ENCODE measurements at regions not wholly inside any gene's neighbourhood (a gene's known extent, or its start where the extent isn't known, plus 50 kb on each side); places are given as distances from the start of the nearest gene placed in this dataset.

- TF ChIP-seq ZNF8 (CRISPR knock-in tag; IDR thresholded peaks at IDR 0.05) (no peak), OSR1 (CRISPR knock-in tag; IDR thresholded peaks at IDR 0.05) (no peak), CREB5 (CRISPR knock-in tag; IDR thresholded peaks at IDR 0.05; ENCODE audit: low read depth) (no peak), TSHZ2 (CRISPR knock-in tag; IDR thresholded peaks at IDR 0.05) (no peak), TCF4 (CRISPR knock-in tag; IDR thresholded peaks at IDR 0.05; ENCODE audit: borderline replicate concordance) (no peak), PPARA (CRISPR knock-in tag; IDR thresholded peaks at IDR 0.05; ENCODE audit: borderline replicate concordance) (no peak), ESRRG (CRISPR knock-in tag; IDR thresholded peaks at IDR 0.05) (no peak), CSDC2 (CRISPR knock-in tag; IDR thresholded peaks at IDR 0.05) (no peak), CSRNP3 (CRISPR knock-in tag; IDR thresholded peaks at IDR 0.05) (no peak), PATZ1 (CRISPR knock-in tag; IDR thresholded peaks at IDR 0.05; ENCODE audit: borderline replicate concordance) (no peak), RARB (CRISPR knock-in tag; IDR thresholded peaks at IDR 0.05) (no peak), ZC3H10 (CRISPR knock-in tag; IDR thresholded peaks at IDR 0.05) (no peak), SNAI2 (CRISPR knock-in tag; IDR thresholded peaks at IDR 0.05) (no peak), ZNF70 (CRISPR knock-in tag; IDR thresholded peaks at IDR 0.05) (no peak), ZNF565 (CRISPR knock-in tag; conservative IDR thresholded peaks at IDR 0.05; ENCODE audit: low read depth) (no peak), POU6F1 (CRISPR knock-in tag; IDR thresholded peaks at IDR 0.05; ENCODE audit: borderline replicate concordance, low read depth) (no peak), GLIS3 (CRISPR knock-in tag; IDR thresholded peaks at IDR 0.05) (no peak)
- ATAC-seq: no peak
Measured at GRCh38 chr4:136831553-136831952, 700.7 kb downstream of the PCDH18 start.

- TF ChIP-seq CSDC2 (CRISPR knock-in tag; IDR thresholded peaks at IDR 0.05) (no peak), ZNF8 (CRISPR knock-in tag; IDR thresholded peaks at IDR 0.05) (no peak), TCF4 (CRISPR knock-in tag; IDR thresholded peaks at IDR 0.05; ENCODE audit: borderline replicate concordance) (no peak), CSRNP3 (CRISPR knock-in tag; IDR thresholded peaks at IDR 0.05) (no peak), GLIS3 (CRISPR knock-in tag; IDR thresholded peaks at IDR 0.05) (no peak), ZNF565 (CRISPR knock-in tag; conservative IDR thresholded peaks at IDR 0.05; ENCODE audit: low read depth) (no peak), BACH2 (CRISPR knock-in tag; IDR thresholded peaks at IDR 0.05; ENCODE audit: borderline replicate concordance) (no peak), ESRRG (CRISPR knock-in tag; IDR thresholded peaks at IDR 0.05) (no peak), TOX (CRISPR knock-in tag; IDR thresholded peaks at IDR 0.05; ENCODE audit: borderline replicate concordance) (no peak), CREB5 (CRISPR knock-in tag; IDR thresholded peaks at IDR 0.05; ENCODE audit: low read depth) (no peak), POU6F1 (CRISPR knock-in tag; IDR thresholded peaks at IDR 0.05; ENCODE audit: borderline replicate concordance, low read depth) (no peak), SNAI2 (CRISPR knock-in tag; IDR thresholded peaks at IDR 0.05) (no peak), ZFP3 (CRISPR knock-in tag; IDR thresholded peaks at IDR 0.05) (no peak), ZNF70 (CRISPR knock-in tag; IDR thresholded peaks at IDR 0.05) (no peak)
- ATAC-seq: no peak
Measured at GRCh38 chr4:136829280-136829679, 703.0 kb downstream of the PCDH18 start.

Measured in SK-N-SH treated with all-trans-retinoic acid at 6 μM for 48 hours (cell line).